GM10266 (cell line): ENCODE measurements at regions not wholly inside any gene's neighbourhood (a gene's known extent, or its start where the extent isn't known, plus 50 kb on each side); places are given as distances from the start of the nearest gene placed in this dataset.

Experiments used
- DNase-seq: peaks from one replicate; pipeline ENCODE4 v3.0.0; 2012; ENCODE audit errors: extremely low spot score
- CTCF ChIP-seq: IDR thresholded peaks from 2 replicates; pipeline ENCODE4 v1.5.1; 2012; ENCODE audit warnings: mild to moderate bottlenecking, low read depth; ENCODE audit not compliant: control insufficient read depth, insufficient read depth; ENCODE audit errors: missing control alignments

- no peak for DNase-seq
These were observed 278.3 kb downstream of the NR2F1-AS1 start for GRCh38 chr5:93302711-93303110.

GRCh38 chr5:93300945-93301344 is 280.1 kb downstream of the NR2F1-AS1 start:
- TF ChIP-seq CTCF: no peak
- DNase-seq: no peak

More at GRCh38 chr5:93302711-93303110, 278.3 kb downstream of the NR2F1-AS1 start:
- TF ChIP-seq CTCF: no peak

- TF ChIP-seq CTCF: no peak
- DNase-seq: no peak
These were observed 280.6 kb downstream of the NR2F1-AS1 start for GRCh38 chr5:93300309-93300923.

GRCh38 chr5:93299681-93300308 is 281.2 kb downstream of the NR2F1-AS1 start:
- no peak for DNase-seq
- TF ChIP-seq CTCF: no peak

- TF ChIP-seq CTCF: no peak
- no peak for DNase-seq
These were observed 283.9 kb downstream of the NR2F1-AS1 start for GRCh38 chr5:93297116-93297515.

- DNase-seq: no peak
- TF ChIP-seq CTCF: no peak
These were observed 284.7 kb downstream of the NR2F1-AS1 start for GRCh38 chr5:93296338-93296737.

- TF ChIP-seq CTCF: no peak
- DNase-seq: no peak
These were observed 286.0 kb downstream of the NR2F1-AS1 start for GRCh38 chr5:93294996-93295395.
